ENCODE measurements at regions not wholly inside any gene's neighbourhood (a gene's known extent, or its start where the extent isn't known, plus 50 kb on each side); places are given as distances from the start of the nearest gene placed in this dataset.

- no peak for DNase-seq (ENCODE audit: low spot score)
These were observed 53.4 kb upstream of the PRKACB start for GRCh38 chr1:84090447-84091245.

- DNase-seq (ENCODE audit: low spot score): no peak
These were observed 54.2 kb upstream of the PRKACB start for GRCh38 chr1:84089867-84090266.

DNA sequence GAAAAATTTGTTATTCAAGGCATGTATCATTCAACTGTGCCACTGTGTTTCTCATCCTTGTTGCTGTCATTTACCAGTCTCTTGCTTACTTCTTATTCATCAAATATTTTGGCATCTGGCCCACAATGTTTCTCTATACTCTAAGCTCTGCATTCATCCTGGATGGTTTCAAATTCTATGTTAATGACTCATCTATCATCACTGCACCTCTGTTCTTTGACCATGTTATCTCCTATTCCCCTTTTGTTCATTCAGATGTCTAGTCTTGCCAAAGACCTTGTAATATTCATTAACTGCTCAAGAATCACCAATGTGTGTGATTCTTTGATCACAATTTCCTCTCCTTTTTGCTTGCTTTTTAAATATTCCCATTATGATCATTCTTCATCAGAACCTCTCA is 54.6 kb upstream of the PRKACB start:
- DNase-seq (ENCODE audit: low spot score): no peak

DNA sequence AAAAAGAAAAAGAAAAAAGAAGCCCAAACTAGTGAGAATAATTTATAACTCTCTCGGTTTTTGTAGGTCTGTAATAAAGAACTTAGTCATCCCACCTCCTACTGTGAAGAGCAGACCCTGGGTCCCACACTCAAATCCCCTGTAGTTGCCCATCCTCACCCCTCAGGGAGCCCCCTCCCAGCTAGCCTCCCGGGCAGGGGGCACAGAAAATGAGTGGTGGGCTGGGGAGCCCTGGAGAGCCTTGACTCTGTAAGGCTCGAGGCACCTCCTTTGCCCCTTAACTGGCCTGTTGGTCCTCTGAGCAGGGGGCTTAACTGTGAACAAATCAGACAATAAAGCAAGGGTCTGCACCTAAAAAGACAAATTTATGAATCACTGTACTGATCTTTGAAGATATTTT is 57.5 kb upstream of the PRKACB start:
- DNase-seq (ENCODE audit: low spot score): no peak

- no peak for DNase-seq (ENCODE audit: low spot score)
These were observed 57.9 kb upstream of the PRKACB start for GRCh38 chr1:84086189-84086588.

DNA sequence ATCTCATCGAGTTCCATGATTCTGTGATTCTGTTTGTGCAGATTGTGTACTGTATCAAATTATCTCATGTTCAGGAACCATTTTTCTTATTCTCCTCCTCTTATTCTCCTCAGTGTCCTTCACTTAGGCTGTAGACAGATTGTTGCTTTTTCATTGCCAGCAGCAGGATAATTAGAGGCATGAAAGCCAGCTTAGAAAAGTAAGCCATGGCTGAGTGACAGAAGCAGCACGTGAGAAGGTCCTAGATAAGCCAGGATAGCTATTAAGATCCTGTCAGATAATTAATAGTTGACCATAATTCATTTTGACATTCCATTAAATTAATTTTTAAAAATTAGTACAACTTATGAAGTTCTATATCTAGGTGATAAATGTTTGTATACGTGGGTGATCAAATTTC is 60.8 kb upstream of the PRKACB start:
- no peak for DNase-seq (ENCODE audit: low spot score)

GRCh38 chr1:84078842-84079202 is 65.2 kb upstream of the PRKACB start:
- DNase-seq (ENCODE audit: low spot score): no peak

DNA sequence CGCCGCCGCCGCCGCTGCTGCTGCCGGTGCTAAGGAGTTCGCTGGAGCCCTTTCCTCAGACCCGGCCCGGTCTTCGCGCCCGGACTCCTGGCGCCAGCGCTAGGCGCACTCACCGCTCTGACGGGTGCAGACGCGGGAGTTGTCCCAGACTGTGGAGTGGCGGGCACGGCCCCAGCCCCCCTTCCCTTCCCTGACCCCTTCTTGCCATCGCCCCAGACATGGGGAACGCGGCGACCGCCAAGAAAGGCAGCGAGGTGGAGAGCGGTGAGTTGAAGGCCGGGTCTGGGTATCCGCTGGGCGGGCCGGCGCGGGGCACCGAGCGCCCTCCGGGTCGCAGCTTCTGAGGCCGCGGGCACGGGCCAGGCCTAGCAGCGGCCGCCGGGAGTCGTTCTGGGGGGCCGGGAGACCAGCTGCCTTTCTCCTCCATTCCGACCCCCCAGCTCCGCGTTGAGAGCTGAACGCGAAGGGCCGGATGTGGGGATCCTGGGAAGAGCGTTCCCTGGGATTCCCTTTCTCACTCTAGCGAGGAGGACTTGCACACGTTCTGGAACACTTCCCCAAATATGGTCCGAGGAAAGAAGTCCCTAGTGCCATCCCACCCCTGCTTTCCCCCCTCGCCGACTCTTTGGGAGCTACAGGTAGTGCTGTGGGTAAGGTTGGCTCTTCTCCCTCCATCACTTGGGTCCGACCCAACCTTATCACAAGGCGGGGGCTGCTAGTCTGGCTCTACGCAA is 65.8 kb upstream of the PRKACB start:
- DNase-seq (ENCODE audit: low spot score): no peak

DNA sequence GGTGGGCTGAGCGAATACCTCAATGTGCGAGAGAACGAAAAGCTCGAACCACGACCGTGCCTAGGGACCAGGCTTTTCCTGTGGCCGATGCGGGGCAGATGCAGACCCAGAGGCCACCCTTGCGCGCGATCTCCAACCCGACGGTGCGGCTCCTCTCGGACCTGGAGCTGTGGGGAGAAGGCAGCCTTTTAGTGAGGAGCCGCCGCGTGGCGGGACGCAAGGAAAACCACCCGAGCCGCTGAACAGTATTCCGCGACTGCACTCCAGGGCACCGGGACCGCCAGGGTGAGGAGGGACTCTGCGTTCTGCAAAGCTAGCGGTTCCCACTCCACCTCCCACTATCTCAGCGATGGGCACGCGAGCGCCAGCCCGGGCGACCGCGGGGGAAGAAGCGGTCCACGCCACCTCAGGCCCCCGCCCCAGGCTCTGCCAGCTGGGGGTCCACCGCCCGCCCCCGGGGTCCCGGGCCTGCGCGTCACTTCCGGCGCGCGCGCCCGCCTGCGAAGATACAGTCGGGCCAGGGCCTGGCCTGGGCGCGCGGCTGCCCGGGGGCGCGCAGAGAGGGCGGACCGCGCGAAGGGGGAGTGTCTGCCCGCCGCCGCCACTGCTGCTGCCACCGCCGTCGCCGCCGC is 66.5 kb upstream of the PRKACB start:
- DNase-seq (ENCODE audit: low spot score): peak; percentile 77

- no peak for DNase-seq (ENCODE audit: low spot score)
These were observed 70.8 kb upstream of the PRKACB start for GRCh38 chr1:84073266-84073665.

GRCh38 chr1:84069236-84069845 is 70.4 kb upstream of the TTLL7 start:
- DNase-seq (ENCODE audit: low spot score): no peak

DNA sequence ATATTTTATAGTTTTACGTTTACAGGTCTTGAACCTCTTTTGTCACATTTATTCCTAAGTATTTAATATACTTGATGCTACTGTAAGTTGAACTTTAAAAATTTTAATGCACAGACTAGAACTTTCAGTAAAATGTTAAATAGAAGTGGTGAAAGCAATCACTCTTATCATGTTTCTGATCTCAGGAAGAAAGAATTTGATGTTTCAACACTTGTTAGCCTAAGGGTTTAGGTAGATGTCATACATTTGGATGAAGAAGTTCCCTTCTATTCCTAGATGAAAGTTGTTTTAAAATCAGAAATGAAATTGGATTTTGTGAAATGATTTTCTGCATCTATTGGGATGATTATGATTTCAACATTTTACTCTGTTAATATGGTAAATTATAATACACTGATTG is 63.6 kb upstream of the TTLL7 start:
- DNase-seq (ENCODE audit: low spot score): no peak

GRCh38 chr1:84061336-84061735 is 62.4 kb upstream of the TTLL7 start:
- no peak for DNase-seq (ENCODE audit: low spot score)

- DNase-seq (ENCODE audit: low spot score): no peak
These were observed 61.8 kb upstream of the TTLL7 start for GRCh38 chr1:84060781-84061180.

- no peak for DNase-seq (ENCODE audit: low spot score)
These were observed 49.9 kb upstream of the TTLL7 start for GRCh38 chr1:84048820-84049219.
